Forelimb muscle (tissue), 1 donor: ENCODE measurements at regions not wholly inside any gene's neighbourhood (a gene's known extent, or its start where the extent isn't known, plus 50 kb on each side); places are given as distances from the start of the nearest gene placed in this dataset.

Experiments used
- DNase-seq: peaks from one replicate; pipeline ENCODE4 v3.0.0-alpha.2; 2013; ENCODE audit warnings: low read depth

GRCh38 chr10:94192333-94192732, 170.4 kb downstream of the NOC3L start:
- no peak for DNase-seq

- no peak for DNase-seq
These were observed 169.8 kb downstream of the NOC3L start for GRCh38 chr10:94192974-94193373.

- DNase-seq, result no peak
These were observed 169.2 kb downstream of the NOC3L start for GRCh38 chr10:94193466-94193924.

GRCh38 chr10:94194256-94194655, 168.5 kb downstream of the NOC3L start:
- DNase-seq, result no peak

- no peak for DNase-seq
These were observed 165.5 kb downstream of the NOC3L start for GRCh38 chr10:94197241-94197640.

- no peak for DNase-seq
These were observed 164.4 kb downstream of the NOC3L start for GRCh38 chr10:94198324-94198723.

GRCh38 chr10:94199565-94199964, 163.2 kb downstream of the NOC3L start:
- DNase-seq, result no peak

GRCh38 chr10:94200146-94200837, 162.4 kb downstream of the NOC3L start:
- DNase-seq, result no peak

GRCh38 chr10:94205396-94205831, 157.3 kb downstream of the NOC3L start:
- DNase-seq, result peak; percentile 20

GRCh38 chr10:94206176-94206575, 156.6 kb downstream of the NOC3L start:
- no peak for DNase-seq

GRCh38 chr10:94208315-94208714, 154.4 kb downstream of the NOC3L start:
- DNase-seq, result no peak

GRCh38 chr10:94210440-94211168, 152.1 kb downstream of the NOC3L start:
- peak; percentile 29 for DNase-seq

GRCh38 chr10:94211169-94211510, 151.6 kb downstream of the NOC3L start:
- no peak for DNase-seq

- no peak for DNase-seq
These were observed 149.7 kb downstream of the NOC3L start for GRCh38 chr10:94213001-94213530.

GRCh38 chr10:94213980-94214379, 148.8 kb downstream of the NOC3L start:
- no peak for DNase-seq

GRCh38 chr10:94214481-94214893, 148.3 kb downstream of the NOC3L start:
- no peak for DNase-seq

- DNase-seq, result no peak
These were observed 146.5 kb downstream of the NOC3L start for GRCh38 chr10:94216201-94216600.

GRCh38 chr10:94217411-94217810, 145.3 kb downstream of the NOC3L start:
- no peak for DNase-seq

- no peak for DNase-seq
These were observed 144.1 kb downstream of the NOC3L start for GRCh38 chr10:94218493-94219183.

GRCh38 chr10:94219829-94220228, 142.9 kb downstream of the NOC3L start:
- DNase-seq, result no peak

- DNase-seq, result no peak
These were observed 142.0 kb downstream of the NOC3L start for GRCh38 chr10:94220717-94221116.

- no peak for DNase-seq
These were observed 138.9 kb downstream of the NOC3L start for GRCh38 chr10:94223702-94224370.
